HG02870 (cell line): ENCODE measurements at regions not wholly inside any gene's neighbourhood (a gene's known extent, or its start where the extent isn't known, plus 50 kb on each side); places are given as distances from the start of the nearest gene placed in this dataset.
"Not testable (repeated sequence)": the region's sequence is repeated elsewhere in the genome, so short reads cannot be mapped to it uniquely, and the experiment has no call there.

Experiments used
- ATAC-seq: cut with Tn5 transposase; IDR thresholded peaks from one replicate; pipeline ENCODE4 v1.9.1; 2021; ENCODE audit warnings: mild to moderate bottlenecking, moderate library complexity; ENCODE audit not compliant: unreplicated experiment

GRCh38 chr5:166282939-166283338 lies 2008.5 kb upstream of the WWC1 start:
- ATAC-seq = no peak

- no peak for ATAC-seq
These were observed 2006.1 kb upstream of the WWC1 start for GRCh38 chr5:166285361-166285760.

GRCh38 chr5:166286832-166287231 lies 2004.6 kb upstream of the WWC1 start:
- no peak for ATAC-seq

- no peak for ATAC-seq
These were observed 2003.6 kb upstream of the WWC1 start for GRCh38 chr5:166287866-166288265.

GRCh38 chr5:166291800-166292199 lies 1999.6 kb upstream of the WWC1 start:
- ATAC-seq = not testable (repeated sequence)

- ATAC-seq = no peak
These were observed 1997.6 kb upstream of the WWC1 start for GRCh38 chr5:166293892-166294291.

GRCh38 chr5:166302166-166302565 lies 1989.3 kb upstream of the WWC1 start:
- no peak for ATAC-seq

- no peak for ATAC-seq
These were observed 1974.0 kb upstream of the WWC1 start for GRCh38 chr5:166317425-166317824.

GRCh38 chr5:166320920-166321480 lies 1970.4 kb upstream of the WWC1 start:
- ATAC-seq = no peak

- no peak for ATAC-seq
These were observed 1967.1 kb upstream of the WWC1 start for GRCh38 chr5:166324372-166324771.

- ATAC-seq = no peak
These were observed 1962.2 kb upstream of the WWC1 start for GRCh38 chr5:166329149-166329800.

GRCh38 chr5:166330036-166330435 lies 1961.4 kb upstream of the WWC1 start:
- ATAC-seq = no peak

- no peak for ATAC-seq
These were observed 1959.9 kb upstream of the WWC1 start for GRCh38 chr5:166331521-166331920.

- ATAC-seq = no peak
These were observed 1952.6 kb upstream of the WWC1 start for GRCh38 chr5:166338801-166339200.

- ATAC-seq = no peak
These were observed 1951.4 kb upstream of the WWC1 start for GRCh38 chr5:166340039-166340438.

GRCh38 chr5:166341740-166342337 lies 1949.6 kb upstream of the WWC1 start:
- no peak for ATAC-seq

GRCh38 chr5:166342402-166342801 lies 1949.0 kb upstream of the WWC1 start:
- no peak for ATAC-seq

- no peak for ATAC-seq
These were observed 1944.6 kb upstream of the WWC1 start for GRCh38 chr5:166346726-166347374.

GRCh38 chr5:166349046-166349445 lies 1942.4 kb upstream of the WWC1 start:
- no peak for ATAC-seq

GRCh38 chr5:166353580-166353979 lies 1937.9 kb upstream of the WWC1 start:
- no peak for ATAC-seq

- no peak for ATAC-seq
These were observed 1937.1 kb upstream of the WWC1 start for GRCh38 chr5:166354332-166354731.

- ATAC-seq = no peak
These were observed 1935.3 kb upstream of the WWC1 start for GRCh38 chr5:166356096-166356495.
